Chondrocyte (in vitro differentiated cells): ENCODE measurements at regions not wholly inside any gene's neighbourhood (a gene's known extent, or its start where the extent isn't known, plus 50 kb on each side); places are given as distances from the start of the nearest gene placed in this dataset.

Experiments
- DNase-seq: peaks from one replicate; pipeline ENCODE4 v3.0.0; 2021; ENCODE audit warnings: mixed read lengths, low spot score
- H3K27ac Mint-ChIP-seq: one replicate; pipeline ENCODE4 v1.8.0; 2021; ENCODE audit warnings: mild to moderate bottlenecking, moderate library complexity, mixed read lengths; ENCODE audit not compliant: unreplicated experiment
- H3K27me3 Mint-ChIP-seq: 2 replicates; pipeline ENCODE4 v1.8.0; 2021; ENCODE audit warnings: low read depth, mixed read lengths
- H3K36me3 Mint-ChIP-seq: 2 replicates; pipeline ENCODE4 v1.8.0; 2021; ENCODE audit warnings: low read depth, mixed read lengths
- H3K4me1 Mint-ChIP-seq: 2 replicates; pipeline ENCODE4 v1.8.0; 2021; ENCODE audit warnings: low read depth, mild to moderate bottlenecking, mixed read lengths
- H3K4me3 Mint-ChIP-seq: one replicate; pipeline ENCODE4 v1.8.0; 2021; ENCODE audit warnings: mild to moderate bottlenecking, moderate library complexity, mixed read lengths; ENCODE audit not compliant: unreplicated experiment
- H3K9me3 Mint-ChIP-seq: 2 replicates; pipeline ENCODE4 v1.8.0; 2021; ENCODE audit warnings: low read depth, mixed read lengths
- TF ChIP-seq, protein P1 (sequence below): fragments of 200-600 bp; sonication (generic); IDR thresholded peaks from 2 replicates; pipeline ENCODE4 v1.5.0; 2021; ENCODE audit warnings: antibody characterized with exemption, mild to moderate bottlenecking, moderate library complexity

DNA sequence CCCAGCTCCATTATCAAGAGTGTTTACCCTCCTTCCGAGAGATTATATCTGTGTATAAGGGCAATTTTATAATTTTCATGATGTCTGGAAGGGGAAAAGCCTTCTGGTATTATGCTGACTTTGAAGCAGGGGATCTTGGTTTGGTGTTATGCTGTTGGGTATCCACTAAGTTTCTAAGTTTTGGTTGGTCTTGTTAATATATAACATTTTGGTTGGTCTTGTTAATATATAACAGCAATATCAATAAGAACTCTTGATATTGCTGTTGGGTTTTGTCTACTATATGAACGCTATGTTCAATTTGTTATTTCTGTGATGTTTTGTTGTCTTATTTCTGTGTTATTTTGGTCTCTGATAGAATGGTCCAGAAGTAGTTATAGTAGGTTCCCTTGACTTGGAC lies 349.2 kb upstream of the LRFN5 start:
- Mint-ChIP-seq H3K4me3 (no peak overlapping the region), H3K4me1 (no peaks in the 10 kb centered on the region), H3K36me3 (no peaks in the 10 kb centered on the region), H3K27ac (no peak overlapping the region), H3K9me3 (no peaks in the 10 kb centered on the region), H3K27me3 (peaks cover 3% of the 10 kb centered on the region)
- no peak for DNase-seq
- TF ChIP-seq, protein P1, sequence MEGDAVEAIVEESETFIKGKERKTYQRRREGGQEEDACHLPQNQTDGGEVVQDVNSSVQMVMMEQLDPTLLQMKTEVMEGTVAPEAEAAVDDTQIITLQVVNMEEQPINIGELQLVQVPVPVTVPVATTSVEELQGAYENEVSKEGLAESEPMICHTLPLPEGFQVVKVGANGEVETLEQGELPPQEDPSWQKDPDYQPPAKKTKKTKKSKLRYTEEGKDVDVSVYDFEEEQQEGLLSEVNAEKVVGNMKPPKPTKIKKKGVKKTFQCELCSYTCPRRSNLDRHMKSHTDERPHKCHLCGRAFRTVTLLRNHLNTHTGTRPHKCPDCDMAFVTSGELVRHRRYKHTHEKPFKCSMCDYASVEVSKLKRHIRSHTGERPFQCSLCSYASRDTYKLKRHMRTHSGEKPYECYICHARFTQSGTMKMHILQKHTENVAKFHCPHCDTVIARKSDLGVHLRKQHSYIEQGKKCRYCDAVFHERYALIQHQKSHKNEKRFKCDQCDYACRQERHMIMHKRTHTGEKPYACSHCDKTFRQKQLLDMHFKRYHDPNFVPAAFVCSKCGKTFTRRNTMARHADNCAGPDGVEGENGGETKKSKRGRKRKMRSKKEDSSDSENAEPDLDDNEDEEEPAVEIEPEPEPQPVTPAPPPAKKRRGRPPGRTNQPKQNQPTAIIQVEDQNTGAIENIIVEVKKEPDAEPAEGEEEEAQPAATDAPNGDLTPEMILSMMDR = no peak

DNA sequence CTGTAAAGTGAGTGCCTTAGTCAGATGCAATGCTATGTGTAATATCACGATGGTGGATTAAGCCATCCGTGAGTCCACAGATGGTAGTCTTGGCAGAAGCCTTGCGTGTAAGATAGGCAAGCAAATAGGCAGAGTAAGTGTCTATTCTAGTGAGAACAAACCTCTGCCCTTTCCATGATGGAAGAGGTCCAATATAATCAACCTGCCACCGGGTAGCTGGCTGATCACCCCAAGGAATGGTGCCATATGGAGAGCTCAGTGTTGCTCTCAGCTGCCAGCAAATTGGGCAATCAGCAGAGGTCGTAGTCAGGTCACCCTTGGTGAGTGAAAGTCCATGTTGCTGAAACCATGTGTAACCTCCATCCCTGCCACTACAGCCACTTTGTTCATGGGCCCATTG lies 371.2 kb upstream of the LRFN5 start:
- TF ChIP-seq, protein P1 = no peak
- H3K4me3 Mint-ChIP-seq = no peak overlapping the region
- H3K27ac Mint-ChIP-seq = no peak overlapping the region
- no peaks in the 10 kb centered on the region for H3K36me3 Mint-ChIP-seq
- H3K4me1 Mint-ChIP-seq = no peaks in the 10 kb centered on the region
- H3K9me3 Mint-ChIP-seq = peaks cover 43% of the 10 kb centered on the region
- no peak for DNase-seq
- H3K27me3 Mint-ChIP-seq = no peaks in the 10 kb centered on the region

DNA sequence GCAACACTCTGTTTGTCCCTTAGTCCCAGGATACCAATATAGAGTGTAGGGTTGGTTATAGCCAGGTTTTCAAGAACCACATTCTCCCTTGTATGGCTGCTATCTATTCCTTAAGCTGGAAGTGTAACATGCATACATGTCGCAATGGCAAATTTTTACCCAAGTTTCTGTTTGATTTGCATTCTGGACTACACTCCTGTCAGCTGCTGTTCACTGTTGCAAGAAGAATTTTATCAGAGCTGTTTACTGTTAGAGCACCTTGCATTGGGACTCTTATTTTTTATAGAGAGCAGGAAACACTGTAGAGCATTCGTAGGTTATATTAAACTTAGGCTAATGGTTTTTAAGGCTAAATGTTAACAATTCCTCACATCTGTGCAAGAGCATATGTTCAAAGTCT lies 376.0 kb upstream of the LRFN5 start:
- DNase-seq = no peak

DNA sequence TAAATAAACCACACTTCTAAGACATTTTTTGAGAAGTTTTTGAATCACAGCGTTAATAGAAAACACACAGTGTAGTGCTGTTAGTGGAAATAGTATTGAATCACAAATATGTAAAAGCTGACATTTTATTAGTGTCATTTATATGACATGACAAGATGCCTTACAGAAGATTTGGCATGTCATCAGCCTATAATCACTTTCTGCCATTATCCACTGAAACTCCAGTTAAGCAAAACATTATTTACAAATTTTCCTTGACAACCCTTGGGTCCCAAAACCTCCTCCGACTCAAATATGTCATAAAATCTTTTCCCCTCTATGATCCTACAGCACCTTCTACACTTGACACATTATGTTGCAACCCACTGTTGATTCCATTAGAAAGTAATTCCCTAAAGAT lies 376.9 kb upstream of the LRFN5 start:
- Mint-ChIP-seq H3K27ac (no peak overlapping the region), H3K4me3 (no peak overlapping the region), H3K4me1 (no peaks in the 10 kb centered on the region), H3K36me3 (no peaks in the 10 kb centered on the region), H3K9me3 (peaks cover 7% of the 10 kb centered on the region), H3K27me3 (no peaks in the 10 kb centered on the region)
- TF ChIP-seq, protein P1 = no peak
- no peak for DNase-seq

More for the DNA sequence above, 376.0 kb upstream of the LRFN5 start:
- H3K27ac Mint-ChIP-seq = no peak overlapping the region
- no peaks in the 10 kb centered on the region for H3K36me3 Mint-ChIP-seq
- no peaks in the 10 kb centered on the region for H3K27me3 Mint-ChIP-seq
- TF ChIP-seq, protein P1 = no peak
- no peaks in the 10 kb centered on the region for H3K4me1 Mint-ChIP-seq
- H3K4me3 Mint-ChIP-seq = no peak overlapping the region
- H3K9me3 Mint-ChIP-seq = peaks cover 14% of the 10 kb centered on the region

DNA sequence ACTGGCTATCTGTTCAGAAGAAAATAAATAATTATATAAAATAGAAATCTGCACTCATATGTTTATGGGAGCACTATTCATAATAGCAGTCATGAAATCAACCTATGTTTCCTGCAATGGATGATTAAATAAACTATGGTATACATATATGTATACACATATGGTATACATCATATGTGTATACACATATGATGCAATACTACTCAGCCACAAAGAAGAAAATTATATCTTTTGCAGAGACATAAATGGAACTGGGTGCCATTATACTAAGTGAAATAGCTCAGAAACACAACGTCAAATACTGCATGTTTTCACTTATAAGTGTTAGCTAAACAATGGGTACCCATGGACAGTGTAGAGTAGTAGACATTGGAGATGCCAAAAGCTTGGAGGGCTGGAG lies 381.2 kb upstream of the LRFN5 start:
- Mint-ChIP-seq H3K36me3 (no peaks in the 10 kb centered on the region), H3K9me3 (no peaks in the 10 kb centered on the region), H3K27me3 (no peaks in the 10 kb centered on the region), H3K4me1 (no peaks in the 10 kb centered on the region), H3K4me3 (no peak overlapping the region), H3K27ac (no peak overlapping the region)
- DNase-seq = no peak
- TF ChIP-seq, protein P1 = no peak
